Tibial nerve (tissue), 4 donors: ENCODE measurements at regions not wholly inside any gene's neighbourhood (a gene's known extent, or its start where the extent isn't known, plus 50 kb on each side); places are given as distances from the start of the nearest gene placed in this dataset.

ENCODE experiments used
- CTCF ChIP-seq, 5 experiments: fragments of 200-600 bp in 3 of 5; fragments of 450-650 bp in 2 of 5; sonication (generic) in 3 of 5; IDR thresholded peaks; one replicate each; pipeline ENCODE4 v1.5.1; 2016 to 2019; ENCODE audit warnings: antibody characterized with exemption in 5 of 5, mild to moderate bottlenecking in 3 of 5, moderate library complexity in 2 of 5
- EP300 ChIP-seq, 2 donors: sonication (generic); formaldehyde crosslinking; IDR thresholded peaks; one replicate each; pipeline ENCODE4 v1.6.1; 2017; ENCODE audit warnings: antibody characterized with exemption in 2 of 2, mild to moderate bottlenecking in 1 of 2
- POLR2A ChIP-seq, 2 donors: fragments of 450-650 bp; IDR thresholded peaks; one replicate each; pipeline ENCODE4 v1.6.1; 2017; ENCODE audit warnings: antibody characterized with exemption in 2 of 2, mild to moderate bottlenecking in 2 of 2, moderate library complexity in 2 of 2

GRCh38 chr1:201593200-201593921, 54.4 kb downstream of the NAV1 start:
- TF ChIP-seq CTCF (IDR thresholded peaks at IDR 0.05) (no peak), POLR2A (IDR thresholded peaks at IDR 0.05) (no peak), EP300 (IDR thresholded peaks at IDR 0.05) (peak; percentile 75 to 93)
